ENCODE measurements at regions not wholly inside any gene's neighbourhood (a gene's known extent, or its start where the extent isn't known, plus 50 kb on each side); places are given as distances from the start of the nearest gene placed in this dataset.

- no peak for DNase-seq (ENCODE audit: extremely low read depth, low read depth, low spot score)
These were observed 155.3 kb upstream of the PKDCC start for GRCh38 chr2:41892476-41892875.

GRCh38 chr2:41894563-41895333 lies 153.1 kb upstream of the PKDCC start:
- no peak for DNase-seq (ENCODE audit: extremely low read depth, low read depth, low spot score)

GRCh38 chr2:41895334-41895664 lies 152.5 kb upstream of the PKDCC start:
- DNase-seq (ENCODE audit: extremely low read depth, low read depth, low spot score) = no peak

DNA sequence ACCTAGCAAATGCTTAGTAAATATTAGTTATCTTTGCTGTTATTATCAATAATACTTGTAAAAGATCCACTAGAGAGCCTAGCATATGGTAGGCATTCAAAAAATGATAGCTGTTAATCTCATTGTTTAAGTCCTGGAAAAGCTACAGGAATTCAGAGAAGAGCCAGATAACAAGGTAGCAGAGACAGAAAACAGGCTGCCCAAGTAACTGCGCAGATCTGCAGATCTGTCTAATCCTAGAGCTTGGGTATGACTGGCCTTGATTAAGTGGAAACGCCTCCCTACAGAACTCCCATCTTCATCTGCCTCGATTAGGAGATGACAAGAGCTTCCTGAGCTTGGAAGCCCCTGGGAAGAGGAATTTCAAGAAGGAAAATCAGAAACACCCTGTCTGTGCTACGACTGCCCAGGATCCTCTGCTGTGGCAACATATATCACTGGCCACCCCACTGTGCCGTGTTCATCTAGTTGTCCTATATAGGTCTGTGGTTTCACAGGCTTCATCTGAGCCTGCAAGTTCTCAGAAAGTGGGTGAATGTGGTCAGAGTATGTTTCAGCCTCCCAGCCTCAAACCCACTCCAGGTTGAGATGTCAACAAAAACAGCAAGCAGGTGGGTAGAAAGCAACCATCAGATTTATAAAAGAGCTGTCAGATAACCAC lies 151.5 kb upstream of the PKDCC start:
- no peak for DNase-seq (ENCODE audit: extremely low read depth, low read depth, low spot score)

- no peak for DNase-seq (ENCODE audit: extremely low read depth, low read depth, low spot score)
These were observed 148.6 kb upstream of the PKDCC start for GRCh38 chr2:41899189-41899588.

DNA sequence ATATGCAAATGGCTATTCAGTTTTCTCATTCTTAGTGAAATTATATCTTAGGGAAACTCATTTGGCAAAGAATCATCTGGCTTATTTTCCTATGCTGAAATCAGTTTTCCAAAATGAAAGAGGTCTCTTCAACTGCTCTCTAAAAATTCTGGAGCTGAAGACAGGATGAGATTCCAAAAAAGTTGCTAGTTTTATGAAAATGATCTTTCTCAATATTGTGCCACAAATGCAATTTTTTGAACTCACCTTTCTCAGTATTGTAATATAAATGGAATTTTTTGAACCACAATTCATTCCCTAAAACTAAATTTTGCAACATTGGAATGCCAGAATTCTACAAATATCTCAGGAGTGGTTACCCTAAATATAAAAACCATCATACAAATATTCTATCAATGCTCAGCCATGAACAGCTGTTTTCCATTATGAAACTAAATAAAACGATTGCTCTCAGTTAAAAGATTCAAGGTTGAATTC lies 147.7 kb upstream of the PKDCC start:
- no peak for DNase-seq (ENCODE audit: extremely low read depth, low read depth, low spot score)

- DNase-seq (ENCODE audit: extremely low read depth, low read depth, low spot score) = no peak
These were observed 144.9 kb upstream of the PKDCC start for GRCh38 chr2:41902897-41903296.

GRCh38 chr2:41903474-41904135 lies 144.2 kb upstream of the PKDCC start:
- no peak for DNase-seq (ENCODE audit: extremely low read depth, low read depth, low spot score)

DNA sequence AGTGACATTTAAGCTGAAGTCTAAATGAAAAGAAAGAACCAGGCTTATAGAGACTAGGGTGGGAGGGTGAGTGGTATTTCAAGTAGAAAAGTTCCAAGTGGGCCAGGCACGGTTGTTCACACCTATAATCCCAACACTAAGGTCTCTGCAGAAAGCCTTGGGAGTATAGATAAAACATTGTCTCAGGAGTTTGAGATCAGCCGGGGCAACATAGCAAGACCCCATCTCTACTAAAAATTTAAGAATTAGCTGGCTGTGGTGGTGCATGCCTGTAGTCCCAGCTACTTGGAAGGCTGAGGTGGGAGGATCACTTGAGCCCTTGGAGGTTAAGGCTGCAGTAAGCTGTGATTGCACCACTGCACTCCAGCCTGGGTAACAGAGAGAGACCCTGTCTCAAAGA lies 143.4 kb upstream of the PKDCC start:
- DNase-seq (ENCODE audit: extremely low read depth, low read depth, low spot score) = no peak

- no peak for DNase-seq (ENCODE audit: extremely low read depth, low read depth, low spot score)
These were observed 142.1 kb upstream of the PKDCC start for GRCh38 chr2:41905597-41906337.

- no peak for DNase-seq (ENCODE audit: extremely low read depth, low read depth, low spot score)
These were observed 141.5 kb upstream of the PKDCC start for GRCh38 chr2:41906338-41906725.

- DNase-seq (ENCODE audit: extremely low read depth, low read depth, low spot score) = no peak
These were observed 140.7 kb upstream of the PKDCC start for GRCh38 chr2:41907141-41907540.

DNA sequence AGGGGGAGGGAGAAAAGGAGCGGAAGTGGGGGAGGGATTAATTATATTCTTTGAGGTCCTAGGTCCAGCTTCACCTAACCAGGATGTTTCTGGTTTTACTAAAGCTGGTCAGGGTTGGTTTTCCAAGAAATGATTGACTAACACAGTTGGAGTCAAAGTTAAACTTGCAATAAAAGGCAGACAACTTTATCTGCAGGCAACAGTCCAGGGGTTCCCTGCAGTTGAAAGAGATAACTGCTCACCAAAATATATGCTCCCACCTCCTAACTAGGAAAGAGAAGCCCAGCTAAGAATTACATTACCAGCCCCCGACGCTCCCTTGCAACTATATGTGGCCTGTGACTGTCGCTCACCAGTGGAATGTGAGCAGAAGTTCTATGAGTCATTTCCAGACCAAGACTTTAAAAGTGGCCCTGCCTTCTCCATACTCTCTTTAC lies 140.0 kb upstream of the PKDCC start:
- DNase-seq (ENCODE audit: extremely low read depth, low read depth, low spot score) = no peak

GRCh38 chr2:41908349-41908748 lies 139.5 kb upstream of the PKDCC start:
- no peak for DNase-seq (ENCODE audit: extremely low read depth, low read depth, low spot score)

DNA sequence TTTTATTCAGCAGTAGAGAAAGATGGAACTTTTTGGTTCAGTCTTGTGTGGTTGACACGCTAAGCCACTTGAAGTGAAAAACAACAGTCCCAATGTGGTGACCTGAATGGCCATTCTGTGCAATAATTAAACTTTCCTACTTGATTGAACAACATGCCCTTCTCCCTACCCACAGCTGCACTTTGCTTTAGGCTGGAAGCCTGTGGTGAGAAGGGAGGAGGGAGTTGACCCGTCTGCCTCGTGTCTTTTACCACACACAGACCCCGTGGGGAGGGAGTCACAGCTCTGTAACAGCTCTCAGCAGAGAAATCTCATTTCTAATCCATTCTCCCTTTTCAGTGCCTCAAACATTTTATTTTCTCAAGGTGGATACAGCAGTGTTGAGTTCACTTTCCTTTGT lies 138.2 kb upstream of the PKDCC start:
- DNase-seq (ENCODE audit: extremely low read depth, low read depth, low spot score) = no peak

DNA sequence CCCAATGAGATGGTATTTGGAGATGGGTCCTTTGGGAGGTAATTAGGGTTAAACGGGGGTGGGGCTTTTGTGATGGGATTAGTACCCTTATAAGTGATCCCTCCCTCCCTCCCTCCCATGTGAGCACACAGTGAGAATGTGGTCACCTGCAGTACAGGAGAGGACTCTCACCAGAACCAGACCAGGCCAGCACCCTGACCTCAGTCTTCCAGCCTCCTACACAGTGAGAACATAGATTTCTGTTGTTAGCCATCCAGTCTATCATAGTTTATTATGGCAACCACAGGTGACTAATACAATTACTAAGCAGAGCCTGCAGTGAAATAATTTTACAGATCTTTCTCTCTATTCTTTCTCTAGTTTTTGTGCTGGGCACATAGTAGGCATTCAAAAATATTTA lies 137.7 kb upstream of the PKDCC start:
- no peak for DNase-seq (ENCODE audit: extremely low read depth, low read depth, low spot score)

DNA sequence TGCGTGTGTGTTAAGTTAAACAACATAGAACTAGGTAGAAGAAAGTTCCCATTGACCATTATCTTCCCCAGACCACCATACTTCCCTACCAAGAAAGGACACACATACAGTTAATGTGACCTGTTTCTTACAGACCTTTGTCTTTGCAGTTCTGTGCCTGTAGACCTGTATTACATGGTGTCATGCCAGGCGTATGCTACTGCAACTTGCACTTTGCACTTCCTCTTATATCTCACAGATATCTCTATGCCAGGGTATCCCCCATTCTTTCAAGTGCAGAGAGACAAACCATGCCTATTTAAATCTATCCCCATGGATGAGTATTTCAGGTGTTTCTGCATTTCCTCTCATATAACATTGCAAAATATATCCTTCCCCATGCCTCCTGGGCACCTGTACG lies 136.8 kb upstream of the PKDCC start:
- DNase-seq (ENCODE audit: extremely low read depth, low read depth, low spot score) = no peak

DNA sequence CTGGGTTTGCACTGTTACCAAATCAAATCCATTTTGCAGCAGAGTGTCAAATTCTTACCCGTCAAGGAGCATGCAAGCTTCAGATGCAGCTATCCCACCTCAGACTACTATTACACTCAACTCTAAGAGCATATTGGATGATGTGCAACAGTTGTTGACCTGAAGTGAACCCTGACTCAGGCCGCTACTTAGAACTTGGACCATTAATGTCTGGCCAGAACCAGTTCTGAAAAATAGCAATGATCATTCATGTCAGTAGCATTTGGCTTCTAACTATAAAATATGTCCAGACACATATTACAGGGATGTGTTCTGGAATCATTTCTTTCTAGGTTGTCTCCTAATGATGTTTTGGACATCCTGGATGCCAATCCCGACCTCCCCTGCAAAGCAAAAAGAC lies 135.5 kb upstream of the PKDCC start:
- no peak for DNase-seq (ENCODE audit: extremely low read depth, low read depth, low spot score)

- DNase-seq (ENCODE audit: extremely low read depth, low read depth, low spot score) = no peak
These were observed 135.0 kb upstream of the PKDCC start for GRCh38 chr2:41912776-41913175.

DNA sequence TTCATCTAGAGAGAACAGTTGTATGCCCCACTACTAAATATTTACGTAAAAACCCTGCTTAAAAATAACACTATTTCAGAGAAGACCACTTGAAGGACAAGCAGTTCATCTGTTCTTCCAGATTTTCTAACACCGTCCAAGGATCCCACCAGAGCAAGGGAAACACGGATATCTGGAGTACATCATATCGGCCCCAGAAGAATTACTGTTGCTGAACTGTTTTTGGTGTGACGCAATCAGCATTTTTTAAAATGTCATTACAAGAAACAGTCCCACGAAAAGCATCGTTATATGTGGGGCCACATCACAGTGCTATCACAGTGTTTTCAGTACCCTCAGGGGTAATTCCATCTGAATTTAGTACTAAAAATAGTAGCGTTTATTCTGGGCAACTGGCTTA lies 134.5 kb upstream of the PKDCC start:
- no peak for DNase-seq (ENCODE audit: extremely low read depth, low read depth, low spot score)

- no peak for DNase-seq (ENCODE audit: extremely low read depth, low read depth, low spot score)
These were observed 133.8 kb upstream of the PKDCC start for GRCh38 chr2:41913921-41914609.

Measured in glomerular endothelial cell (primary cell).